COLO829 (cell line): ENCODE measurements at regions not wholly inside any gene's neighbourhood (a gene's known extent, or its start where the extent isn't known, plus 50 kb on each side); places are given as distances from the start of the nearest gene placed in this dataset.
"Not testable (repeated sequence)": the region's sequence is repeated elsewhere in the genome, so short reads cannot be mapped to it uniquely, and the experiment has no call there.

Experiments used
- DNase-seq: peaks from one replicate; pipeline ENCODE4 v3.0.0; 2012; ENCODE audit warnings: low spot score

DNA sequence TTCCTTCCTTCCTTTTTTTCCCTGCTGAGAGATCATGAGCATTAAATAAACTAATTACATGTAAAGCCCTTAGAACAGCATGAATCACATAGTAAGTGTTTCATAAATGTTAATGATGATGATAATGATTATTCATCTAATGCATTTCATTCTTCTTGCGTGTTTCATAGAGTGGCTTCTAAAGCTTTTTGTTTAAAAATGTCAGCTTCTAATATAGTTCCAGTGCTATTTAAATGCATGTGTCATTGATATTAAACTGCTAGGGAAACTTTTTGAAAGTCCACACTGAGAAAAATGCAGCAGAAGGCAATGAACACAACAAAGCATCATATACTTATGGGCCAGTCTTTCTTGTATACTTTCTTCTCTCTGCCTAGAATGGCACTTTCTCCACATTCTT, 894.8 kb downstream of the REEP3 start:
- no peak for DNase-seq

DNA sequence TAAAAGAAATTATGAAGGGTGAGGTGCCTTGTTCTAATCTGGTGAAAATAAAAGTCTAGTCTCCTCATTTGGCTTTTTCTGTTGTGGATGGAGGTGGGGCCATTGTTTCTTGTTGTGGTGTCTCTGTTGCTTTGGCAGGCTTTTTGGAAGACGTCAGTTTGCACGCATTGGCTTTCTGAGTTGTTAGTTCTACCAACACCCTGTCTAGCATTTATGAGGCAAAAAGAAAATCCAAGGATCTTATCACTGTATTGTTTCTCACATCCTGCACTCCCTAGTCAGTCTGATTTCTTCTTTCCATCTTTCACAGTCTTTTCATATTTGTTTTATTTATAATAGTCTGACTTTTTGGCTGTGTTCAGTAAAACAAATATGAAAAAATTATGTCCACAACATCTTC, 898.3 kb downstream of the REEP3 start:
- no peak for DNase-seq

DNA sequence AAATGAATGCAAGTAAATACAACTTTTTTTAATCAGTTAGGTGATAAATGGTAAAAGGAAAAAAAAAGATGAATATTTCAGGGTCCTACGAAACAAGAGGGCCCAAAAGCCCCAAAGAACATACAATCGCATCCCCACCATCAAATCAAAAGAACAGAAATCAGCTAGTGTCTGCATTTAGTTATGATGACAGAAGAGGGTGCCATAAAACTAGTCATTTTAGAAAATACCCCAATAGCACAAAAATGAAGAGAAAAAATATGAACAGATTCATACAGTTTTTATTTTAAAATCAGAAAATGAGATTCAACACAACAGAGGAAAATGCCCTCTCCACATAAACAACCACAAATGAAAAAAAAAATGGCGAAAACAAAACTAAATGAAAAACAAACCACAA, 905.5 kb downstream of the REEP3 start:
- DNase-seq, result no peak

DNA sequence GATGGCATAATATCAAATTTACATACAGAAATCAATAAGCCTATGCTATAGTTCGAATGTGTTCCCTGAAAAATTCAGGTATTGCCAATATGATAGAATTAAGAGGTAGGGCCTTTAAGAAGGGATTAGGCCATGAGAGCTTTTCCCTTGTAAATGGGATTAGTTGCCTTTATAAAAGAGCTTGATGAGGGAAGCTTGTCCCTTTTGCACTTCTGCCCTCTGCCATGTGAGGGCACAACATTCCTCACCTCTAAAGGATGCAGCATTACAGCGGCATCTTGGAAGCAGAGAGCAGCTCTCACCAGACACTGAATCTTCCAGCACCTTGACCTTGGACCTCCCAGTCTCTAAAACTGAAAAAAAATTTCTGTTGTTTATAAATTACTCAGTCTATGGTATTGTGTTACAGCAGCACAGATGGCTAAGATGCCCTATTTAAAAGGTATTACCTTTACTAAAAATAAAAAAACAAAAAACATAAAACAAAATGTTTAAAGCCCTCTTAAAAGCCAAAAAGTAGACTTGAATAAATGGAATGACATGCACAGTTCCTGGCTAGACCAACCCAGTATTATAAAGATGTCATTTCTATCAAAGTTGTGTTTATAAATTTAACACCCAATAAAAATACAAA, 909.6 kb downstream of the REEP3 start:
- DNase-seq, result no peak

DNA sequence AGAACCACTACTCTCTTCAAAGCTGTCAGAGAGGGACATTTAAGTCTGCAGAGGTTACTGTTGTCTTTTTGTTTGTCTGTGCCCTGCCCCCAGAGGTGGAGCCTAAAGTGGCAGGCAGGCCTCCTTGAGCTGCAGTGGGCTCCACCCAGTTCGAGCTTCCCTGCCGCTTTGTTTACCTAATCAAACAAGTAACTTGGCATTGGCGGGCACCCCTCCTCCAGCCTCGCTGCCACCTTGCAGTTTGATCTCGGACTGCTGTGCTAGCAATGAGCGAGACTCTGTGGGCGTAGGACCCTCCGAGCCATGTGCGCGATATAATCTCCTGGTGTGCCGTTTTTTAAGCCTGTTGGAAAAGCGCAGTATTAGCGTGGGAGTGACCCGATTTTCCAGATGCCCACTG, 920.7 kb downstream of the REEP3 start:
- not testable (repeated sequence) for DNase-seq

DNA sequence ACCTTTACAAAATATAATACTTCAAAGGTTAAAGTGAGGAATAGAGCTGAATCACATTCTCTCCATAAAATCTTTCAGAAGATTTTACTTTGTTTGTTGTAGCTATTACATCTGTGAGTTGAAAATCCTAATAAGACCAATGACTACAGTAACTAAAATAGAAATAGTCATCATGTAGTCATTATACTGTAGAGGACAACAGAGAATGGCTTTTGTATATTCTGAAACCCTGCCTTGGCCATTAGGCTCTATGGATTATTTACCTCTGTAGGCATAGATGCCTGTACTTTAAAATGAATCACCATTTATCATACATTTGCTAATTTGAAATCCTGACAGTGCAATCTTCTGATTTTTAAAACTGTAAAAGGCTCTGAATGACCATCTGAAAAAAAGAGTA, 923.0 kb downstream of the REEP3 start:
- no peak for DNase-seq

DNA sequence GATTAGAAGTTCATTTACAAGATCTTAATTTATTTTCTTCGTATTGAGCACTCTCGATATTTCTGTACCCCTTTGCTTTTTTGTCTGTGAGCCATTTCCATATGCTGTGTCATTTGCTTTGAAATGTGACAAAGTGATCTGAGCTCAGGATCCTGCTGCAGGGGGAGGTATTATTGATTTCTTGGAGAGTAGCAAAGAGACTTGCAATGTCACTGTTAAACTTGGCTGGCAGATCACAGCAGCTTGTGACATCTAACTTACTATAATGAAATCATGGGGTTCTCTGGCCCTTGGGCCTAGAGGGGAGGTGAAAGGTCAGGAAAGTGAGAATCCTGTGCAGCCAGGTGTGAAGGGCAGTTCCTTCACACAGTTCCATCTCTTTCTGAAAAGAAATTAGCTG, 923.4 kb downstream of the REEP3 start:
- no peak for DNase-seq

DNA sequence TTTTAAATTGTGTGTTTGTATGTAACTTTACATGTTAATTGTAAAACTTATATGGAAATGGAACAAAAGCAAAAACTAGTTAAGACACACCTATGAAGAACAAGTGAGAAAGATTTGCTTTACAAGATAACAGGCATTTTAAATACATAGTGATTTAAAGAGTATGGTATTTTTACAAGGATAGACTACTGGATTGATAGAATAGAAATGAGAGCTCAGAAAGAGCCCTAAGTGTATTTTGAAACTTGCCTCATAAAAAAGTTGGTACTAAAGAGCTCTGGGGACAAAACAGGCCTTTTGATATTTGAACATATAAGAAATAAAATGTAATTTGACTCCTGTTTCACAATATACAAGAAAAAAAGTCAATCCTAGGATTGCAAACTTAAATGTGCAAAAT, 928.4 kb downstream of the REEP3 start:
- DNase-seq, result no peak

GRCh38 chr10:64450312-64450711, 929.1 kb downstream of the REEP3 start:
- DNase-seq, result no peak

DNA sequence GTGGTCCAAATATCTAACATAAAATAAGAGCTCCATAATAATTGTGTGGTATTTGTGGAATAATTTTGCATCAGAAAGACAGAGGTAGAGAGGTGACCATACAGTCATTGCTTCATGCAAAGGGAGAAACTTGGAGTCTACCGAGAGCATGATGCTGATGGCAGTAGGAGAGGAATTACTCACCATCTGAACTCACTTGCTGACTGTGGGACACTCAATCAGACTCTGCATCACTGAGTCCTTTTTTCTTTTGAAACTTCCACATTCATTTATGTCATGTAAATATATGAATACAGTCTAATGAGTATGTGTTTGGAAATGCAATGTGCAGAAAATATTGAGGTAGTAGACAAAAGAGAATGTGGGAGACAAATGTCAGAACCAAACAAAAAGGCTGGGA, 933.8 kb downstream of the REEP3 start:
- DNase-seq, result no peak

GRCh38 chr10:64458306-64458705, 937.1 kb downstream of the REEP3 start:
- DNase-seq, result no peak

GRCh38 chr10:64463406-64463805, 942.2 kb downstream of the REEP3 start:
- DNase-seq, result no peak

GRCh38 chr10:64465653-64466052, 944.5 kb downstream of the REEP3 start:
- DNase-seq, result no peak

GRCh38 chr10:64468219-64468618, 947.0 kb downstream of the REEP3 start:
- no peak for DNase-seq

- no peak for DNase-seq
These were observed 955.3 kb downstream of the REEP3 start for GRCh38 chr10:64476506-64476905.

DNA sequence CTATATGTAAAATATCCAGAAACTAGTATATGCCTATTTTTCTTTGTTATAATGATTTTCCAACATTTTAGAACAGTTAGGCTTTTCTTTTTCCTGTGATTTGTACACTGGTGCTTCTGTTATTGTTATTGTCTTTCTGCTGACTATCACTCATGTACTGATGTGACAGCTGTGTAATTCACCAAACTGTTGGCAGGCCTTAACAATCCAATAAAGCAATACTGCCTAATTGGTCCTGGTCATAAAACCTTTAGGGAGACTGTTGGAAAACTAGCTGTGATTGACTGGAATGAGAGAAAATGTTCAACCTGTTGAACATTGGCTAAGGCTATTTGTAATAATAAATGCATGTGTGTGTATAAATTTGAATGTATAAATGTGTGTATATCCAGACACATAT, 956.6 kb downstream of the REEP3 start:
- no peak for DNase-seq

DNA sequence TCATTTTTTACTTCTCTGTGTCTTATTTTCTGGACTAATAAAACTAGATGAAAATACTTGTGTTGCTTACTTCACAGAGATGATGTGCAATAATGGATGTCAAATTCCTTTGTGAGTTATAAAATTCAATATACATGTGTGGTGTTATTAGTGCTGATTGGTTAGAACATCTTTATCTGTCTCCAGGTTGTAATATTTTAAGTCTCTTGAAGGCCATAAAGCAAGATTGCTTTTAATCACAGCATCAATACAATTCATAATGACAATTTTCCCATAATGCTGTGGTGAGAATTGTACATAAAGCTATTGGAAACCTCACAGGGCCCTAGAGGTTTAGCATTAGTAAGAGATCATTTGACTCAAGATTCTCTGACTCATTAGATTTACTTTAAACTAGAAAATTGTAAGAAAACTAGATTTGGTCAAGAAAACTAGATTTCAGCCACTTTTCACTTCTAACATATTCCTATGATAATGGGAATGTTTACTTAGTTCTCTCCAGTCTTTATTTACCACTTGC, 963.7 kb downstream of the REEP3 start:
- DNase-seq, result no peak

GRCh38 chr10:64486149-64486548, 964.9 kb downstream of the REEP3 start:
- no peak for DNase-seq

- DNase-seq, result no peak
These were observed 965.7 kb downstream of the REEP3 start for GRCh38 chr10:64486901-64487300.

DNA sequence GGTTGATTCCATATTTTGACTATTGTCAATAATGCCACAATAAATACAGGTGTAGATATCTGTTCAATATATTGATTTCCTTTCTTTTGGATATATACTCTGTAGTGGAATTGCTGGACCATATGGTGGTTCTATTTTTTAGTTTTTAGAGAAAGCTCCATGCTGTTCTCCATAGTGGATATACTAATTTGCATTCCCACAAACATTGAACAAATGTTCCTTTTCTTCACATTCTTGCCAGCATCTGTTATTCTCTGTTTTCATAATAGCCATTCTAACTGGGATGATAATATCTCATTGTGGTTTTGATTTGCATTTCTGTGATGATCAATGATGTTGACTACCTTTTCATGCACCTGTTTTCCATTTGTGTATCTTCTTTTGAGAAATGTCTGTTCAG, 973.7 kb downstream of the REEP3 start:
- DNase-seq, result no peak

DNA sequence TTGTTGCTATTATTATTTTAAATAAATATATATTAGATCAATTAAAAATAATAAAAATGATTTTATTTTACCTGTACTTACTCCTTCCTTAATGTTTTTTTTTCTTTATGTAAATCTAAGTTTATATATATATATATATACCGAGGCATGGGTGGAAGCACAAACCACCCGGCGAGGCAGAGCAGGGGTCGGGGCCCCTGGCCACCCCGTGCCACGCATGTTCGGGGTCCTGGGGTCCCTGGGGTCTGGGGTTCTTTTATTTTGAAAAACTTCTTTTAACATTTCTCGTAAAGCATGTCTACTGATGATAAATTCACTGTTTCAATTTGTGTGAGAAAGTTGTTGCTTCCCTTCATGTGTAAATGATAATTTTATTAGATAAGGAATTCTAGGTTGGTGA, 976.1 kb downstream of the REEP3 start:
- DNase-seq, result no peak

DNA sequence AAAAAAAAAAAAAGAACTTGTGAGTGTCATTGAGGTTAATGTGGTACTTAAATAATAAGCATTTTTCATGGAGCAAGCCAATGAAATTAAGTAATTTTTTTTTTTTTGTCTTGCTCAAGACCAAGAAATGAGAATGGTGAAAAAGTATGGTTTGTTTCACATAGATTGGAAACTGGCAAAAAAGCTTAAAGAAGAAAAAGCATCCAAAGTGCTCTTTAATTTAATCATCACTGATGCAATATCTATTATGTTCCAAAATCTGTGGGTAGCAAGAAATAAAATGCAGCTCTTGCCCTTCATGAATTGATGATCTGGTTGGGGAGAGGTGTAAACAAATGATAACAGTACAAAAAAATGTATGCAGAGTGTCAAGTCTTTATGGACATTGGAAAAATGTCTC, 980.6 kb downstream of the REEP3 start:
- no peak for DNase-seq

- DNase-seq, result no peak
These were observed 981.7 kb downstream of the REEP3 start for GRCh38 chr10:64502936-64503335.

GRCh38 chr10:64503429-64503828, 982.2 kb downstream of the REEP3 start:
- no peak for DNase-seq

DNA sequence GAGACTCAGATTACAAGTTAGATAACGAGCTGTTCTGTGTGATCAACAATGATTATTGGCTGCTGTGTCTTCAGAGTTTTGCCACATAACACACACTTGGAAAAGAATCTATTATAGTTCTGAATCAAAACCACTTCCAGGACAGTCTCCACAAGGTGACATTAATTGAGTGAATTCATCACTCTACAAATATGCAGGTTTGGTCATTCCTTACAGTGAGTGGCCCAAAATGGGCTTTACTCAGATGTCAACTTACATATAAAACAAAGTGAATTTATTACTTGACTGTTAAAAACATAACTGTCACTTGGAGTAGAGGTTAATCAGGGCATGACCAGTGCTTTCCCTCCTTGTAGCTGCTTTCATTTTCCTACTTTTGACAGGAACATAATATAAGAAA, 984.3 kb downstream of the REEP3 start:
- DNase-seq, result no peak
